GM23338 (cell line): ENCODE measurements at regions not wholly inside any gene's neighbourhood (a gene's known extent, or its start where the extent isn't known, plus 50 kb on each side); places are given as distances from the start of the nearest gene placed in this dataset.

Source experiments
- ATAC-seq: fragments of 200-7000 bp; cut with Tn5 transposase; 3 replicates; pipeline ENCODE4 v1.9.1; 2020
- DNase-seq: peaks from one replicate; pipeline ENCODE4 v3.0.0-alpha.2; 2015; ENCODE audit warnings: low spot score
- H2AFZ ChIP-seq: fragments of 200-600 bp; sonication (generic); 2 replicates; pipeline ENCODE4 v1.8.0; 2016; ENCODE audit warnings: antibody characterized with exemption, mild to moderate bottlenecking, moderate library complexity
- H3F3A ChIP-seq: fragments of 200-600 bp; sonication (generic); replicated peaks from 2 replicates; pipeline ENCODE4 v1.8.0; 2017; ENCODE audit warnings: antibody characterized with exemption, mixed run types, low read depth
- H3K27ac ChIP-seq: fragments of 200-600 bp; sonication (generic); 2 replicates; pipeline ENCODE4 v1.6.1; 2016; ENCODE audit warnings: low read depth
- H3K27me3 ChIP-seq: fragments of 200-600 bp; sonication (generic); 2 replicates; pipeline ENCODE4 v1.8.0; 2016; ENCODE audit warnings: mild to moderate bottlenecking, mixed run types, moderate library complexity; ENCODE audit not compliant: insufficient read depth
- H3K36me3 ChIP-seq: fragments of 200-600 bp; sonication (generic); 2 replicates; pipeline ENCODE4 v1.8.0; 2016; ENCODE audit warnings: mild to moderate bottlenecking; ENCODE audit not compliant: insufficient read depth
- H3K4me1 ChIP-seq: fragments of 200-600 bp; sonication (generic); 2 replicates; pipeline ENCODE4 v1.8.0; 2016; ENCODE audit warnings: mild to moderate bottlenecking, moderate library complexity; ENCODE audit not compliant: insufficient read depth
- H3K4me2 ChIP-seq: fragments of 200-600 bp; sonication (generic); 2 replicates; pipeline ENCODE4 v1.7.1; 2017; ENCODE audit warnings: mixed run types
- H3K4me3 ChIP-seq: fragments of 200-600 bp; sonication (generic); 2 replicates; pipeline ENCODE4 v1.6.1; 2016; ENCODE audit warnings: mixed run types
- H3K79me2 ChIP-seq: fragments of 200-600 bp; sonication (generic); replicated peaks from 2 replicates; pipeline ENCODE4 v1.8.0; 2017; ENCODE audit warnings: mild to moderate bottlenecking; ENCODE audit not compliant: insufficient read depth
- H3K9me2 ChIP-seq: fragments of 200-600 bp; sonication (generic); 2 replicates; pipeline ENCODE4 v1.8.0; 2017; ENCODE audit not compliant: insufficient read depth
- H4K20me1 ChIP-seq: fragments of 200-600 bp; sonication (generic); replicated peaks from 2 replicates; pipeline ENCODE4 v1.8.0; 2017; ENCODE audit warnings: mild to moderate bottlenecking; ENCODE audit not compliant: insufficient read depth
- H3K27ac Mint-ChIP-seq: 2 replicates; pipeline ENCODE4 v1.8.0; 2020; ENCODE audit warnings: inconsistent platforms, mild to moderate bottlenecking, moderate library complexity, mixed read lengths
- H3K27me3 Mint-ChIP-seq: 3 replicates; pipeline ENCODE4 v1.8.0; 2022; ENCODE audit warnings: low read depth, mild to moderate bottlenecking, moderate library complexity, mixed read lengths, inconsistent platforms; ENCODE audit not compliant: insufficient read depth, poor library complexity
- H3K36me3 Mint-ChIP-seq: 3 replicates; pipeline ENCODE4 v1.8.0; 2021; ENCODE audit warnings: low read depth, mild to moderate bottlenecking, inconsistent platforms, moderate library complexity, mixed read lengths
- H3K4me1 Mint-ChIP-seq: 3 replicates; pipeline ENCODE4 v1.8.0; 2020; ENCODE audit warnings: mild to moderate bottlenecking, inconsistent platforms, mixed read lengths
- H3K4me3 Mint-ChIP-seq: 3 replicates; pipeline ENCODE4 v1.8.0; 2021; ENCODE audit warnings: moderate library complexity, mild to moderate bottlenecking, inconsistent platforms, mixed read lengths
- H3K9me3 Mint-ChIP-seq: 3 replicates; pipeline ENCODE4 v1.8.0; 2020; ENCODE audit warnings: moderate library complexity, mild to moderate bottlenecking, inconsistent platforms, mixed read lengths
- EZH2 ChIP-seq: fragments of 200-600 bp; sonication (generic); IDR thresholded peaks from one replicate; pipeline ENCODE4 v1.8.0; 2017; ENCODE audit warnings: antibody characterized with exemption, mild to moderate bottlenecking, low read depth; ENCODE audit not compliant: unreplicated experiment
- EZH2phosphoT487 ChIP-seq: fragments of 200-600 bp; sonication (generic); IDR thresholded peaks from one replicate; pipeline ENCODE4 v1.8.1; 2018; ENCODE audit warnings: antibody characterized with exemption; ENCODE audit not compliant: unreplicated experiment
- ZNF331 ChIP-seq: fragments of 250-450 bp; sonication (Bioruptor Pico); IDR thresholded peaks from 2 replicates; pipeline ENCODE4 v1.5.0; 2020; ENCODE audit warnings: low read depth, mild to moderate bottlenecking, moderate library complexity
- TF ChIP-seq, protein P1 (sequence below), 2 experiments: fragments of 200-600 bp in 1 of 2; sonication (generic) in 1 of 2; conservative IDR thresholded peaks; 2 replicates each; pipeline versions ENCODE4 v1.5.1 to v1.6.1; 2016 to 2017; ENCODE audit warnings: antibody characterized with exemption in 2 of 2, low read depth in 2 of 2, mild to moderate bottlenecking in 2 of 2, moderate library complexity in 1 of 2
- TF ChIP-seq, protein P2 (sequence below): IDR thresholded peaks from one replicate; pipeline ENCODE4 v1.6.1; 2018; ENCODE audit warnings: antibody characterized with exemption; ENCODE audit not compliant: unreplicated experiment
- TF ChIP-seq, protein P3 (sequence below): IDR thresholded peaks from 2 replicates; pipeline ENCODE4 v1.6.1; 2016; ENCODE audit warnings: antibody characterized with exemption
- TF ChIP-seq, protein P4 (sequence below): fragments of 250-450 bp; sonication (Bioruptor Pico); IDR thresholded peaks from 2 replicates; pipeline ENCODE4 v1.5.0; 2020; ENCODE audit warnings: mild to moderate bottlenecking, moderate library complexity

DNA sequence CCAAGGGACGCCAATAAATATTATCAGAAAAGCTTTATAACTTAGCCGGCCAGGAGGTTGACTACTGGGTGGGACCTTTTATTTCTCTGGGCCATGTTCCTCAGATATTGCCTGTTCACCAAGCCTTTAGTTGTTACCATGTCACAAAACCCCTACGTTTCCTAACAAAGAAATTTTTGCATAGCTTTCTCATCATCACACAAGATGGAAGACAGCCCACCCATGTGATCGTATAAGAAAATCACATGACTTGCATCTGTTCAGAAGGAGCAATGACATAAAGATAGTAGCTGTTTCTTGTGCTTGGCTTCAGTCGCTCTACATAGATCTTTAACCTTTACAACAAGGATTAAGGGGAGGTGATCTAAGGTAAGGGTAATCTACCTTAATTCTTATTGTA, 88.9 kb upstream of the NGF start:
- no peaks in the 10 kb centered on the region for H3K9me3 Mint-ChIP-seq
- no peak overlapping the region for H3K4me2 ChIP-seq
- TF ChIP-seq, protein P1, sequence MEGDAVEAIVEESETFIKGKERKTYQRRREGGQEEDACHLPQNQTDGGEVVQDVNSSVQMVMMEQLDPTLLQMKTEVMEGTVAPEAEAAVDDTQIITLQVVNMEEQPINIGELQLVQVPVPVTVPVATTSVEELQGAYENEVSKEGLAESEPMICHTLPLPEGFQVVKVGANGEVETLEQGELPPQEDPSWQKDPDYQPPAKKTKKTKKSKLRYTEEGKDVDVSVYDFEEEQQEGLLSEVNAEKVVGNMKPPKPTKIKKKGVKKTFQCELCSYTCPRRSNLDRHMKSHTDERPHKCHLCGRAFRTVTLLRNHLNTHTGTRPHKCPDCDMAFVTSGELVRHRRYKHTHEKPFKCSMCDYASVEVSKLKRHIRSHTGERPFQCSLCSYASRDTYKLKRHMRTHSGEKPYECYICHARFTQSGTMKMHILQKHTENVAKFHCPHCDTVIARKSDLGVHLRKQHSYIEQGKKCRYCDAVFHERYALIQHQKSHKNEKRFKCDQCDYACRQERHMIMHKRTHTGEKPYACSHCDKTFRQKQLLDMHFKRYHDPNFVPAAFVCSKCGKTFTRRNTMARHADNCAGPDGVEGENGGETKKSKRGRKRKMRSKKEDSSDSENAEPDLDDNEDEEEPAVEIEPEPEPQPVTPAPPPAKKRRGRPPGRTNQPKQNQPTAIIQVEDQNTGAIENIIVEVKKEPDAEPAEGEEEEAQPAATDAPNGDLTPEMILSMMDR (conservative IDR thresholded peaks at IDR 0.05; ENCODE audit: low read depth in 2 of 2): no peak
- TF ChIP-seq, protein P2, sequence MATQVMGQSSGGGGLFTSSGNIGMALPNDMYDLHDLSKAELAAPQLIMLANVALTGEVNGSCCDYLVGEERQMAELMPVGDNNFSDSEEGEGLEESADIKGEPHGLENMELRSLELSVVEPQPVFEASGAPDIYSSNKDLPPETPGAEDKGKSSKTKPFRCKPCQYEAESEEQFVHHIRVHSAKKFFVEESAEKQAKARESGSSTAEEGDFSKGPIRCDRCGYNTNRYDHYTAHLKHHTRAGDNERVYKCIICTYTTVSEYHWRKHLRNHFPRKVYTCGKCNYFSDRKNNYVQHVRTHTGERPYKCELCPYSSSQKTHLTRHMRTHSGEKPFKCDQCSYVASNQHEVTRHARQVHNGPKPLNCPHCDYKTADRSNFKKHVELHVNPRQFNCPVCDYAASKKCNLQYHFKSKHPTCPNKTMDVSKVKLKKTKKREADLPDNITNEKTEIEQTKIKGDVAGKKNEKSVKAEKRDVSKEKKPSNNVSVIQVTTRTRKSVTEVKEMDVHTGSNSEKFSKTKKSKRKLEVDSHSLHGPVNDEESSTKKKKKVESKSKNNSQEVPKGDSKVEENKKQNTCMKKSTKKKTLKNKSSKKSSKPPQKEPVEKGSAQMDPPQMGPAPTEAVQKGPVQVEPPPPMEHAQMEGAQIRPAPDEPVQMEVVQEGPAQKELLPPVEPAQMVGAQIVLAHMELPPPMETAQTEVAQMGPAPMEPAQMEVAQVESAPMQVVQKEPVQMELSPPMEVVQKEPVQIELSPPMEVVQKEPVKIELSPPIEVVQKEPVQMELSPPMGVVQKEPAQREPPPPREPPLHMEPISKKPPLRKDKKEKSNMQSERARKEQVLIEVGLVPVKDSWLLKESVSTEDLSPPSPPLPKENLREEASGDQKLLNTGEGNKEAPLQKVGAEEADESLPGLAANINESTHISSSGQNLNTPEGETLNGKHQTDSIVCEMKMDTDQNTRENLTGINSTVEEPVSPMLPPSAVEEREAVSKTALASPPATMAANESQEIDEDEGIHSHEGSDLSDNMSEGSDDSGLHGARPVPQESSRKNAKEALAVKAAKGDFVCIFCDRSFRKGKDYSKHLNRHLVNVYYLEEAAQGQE: no peak
- TF ChIP-seq ZNF331 (CRISPR knock-in tag): no peak
- TF ChIP-seq, protein P3, sequence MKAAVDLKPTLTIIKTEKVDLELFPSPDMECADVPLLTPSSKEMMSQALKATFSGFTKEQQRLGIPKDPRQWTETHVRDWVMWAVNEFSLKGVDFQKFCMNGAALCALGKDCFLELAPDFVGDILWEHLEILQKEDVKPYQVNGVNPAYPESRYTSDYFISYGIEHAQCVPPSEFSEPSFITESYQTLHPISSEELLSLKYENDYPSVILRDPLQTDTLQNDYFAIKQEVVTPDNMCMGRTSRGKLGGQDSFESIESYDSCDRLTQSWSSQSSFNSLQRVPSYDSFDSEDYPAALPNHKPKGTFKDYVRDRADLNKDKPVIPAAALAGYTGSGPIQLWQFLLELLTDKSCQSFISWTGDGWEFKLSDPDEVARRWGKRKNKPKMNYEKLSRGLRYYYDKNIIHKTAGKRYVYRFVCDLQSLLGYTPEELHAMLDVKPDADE: no peak
- no peak for TF ChIP-seq EZH2phosphoT487
- TF ChIP-seq EZH2: no peak
- TF ChIP-seq, protein P4, sequence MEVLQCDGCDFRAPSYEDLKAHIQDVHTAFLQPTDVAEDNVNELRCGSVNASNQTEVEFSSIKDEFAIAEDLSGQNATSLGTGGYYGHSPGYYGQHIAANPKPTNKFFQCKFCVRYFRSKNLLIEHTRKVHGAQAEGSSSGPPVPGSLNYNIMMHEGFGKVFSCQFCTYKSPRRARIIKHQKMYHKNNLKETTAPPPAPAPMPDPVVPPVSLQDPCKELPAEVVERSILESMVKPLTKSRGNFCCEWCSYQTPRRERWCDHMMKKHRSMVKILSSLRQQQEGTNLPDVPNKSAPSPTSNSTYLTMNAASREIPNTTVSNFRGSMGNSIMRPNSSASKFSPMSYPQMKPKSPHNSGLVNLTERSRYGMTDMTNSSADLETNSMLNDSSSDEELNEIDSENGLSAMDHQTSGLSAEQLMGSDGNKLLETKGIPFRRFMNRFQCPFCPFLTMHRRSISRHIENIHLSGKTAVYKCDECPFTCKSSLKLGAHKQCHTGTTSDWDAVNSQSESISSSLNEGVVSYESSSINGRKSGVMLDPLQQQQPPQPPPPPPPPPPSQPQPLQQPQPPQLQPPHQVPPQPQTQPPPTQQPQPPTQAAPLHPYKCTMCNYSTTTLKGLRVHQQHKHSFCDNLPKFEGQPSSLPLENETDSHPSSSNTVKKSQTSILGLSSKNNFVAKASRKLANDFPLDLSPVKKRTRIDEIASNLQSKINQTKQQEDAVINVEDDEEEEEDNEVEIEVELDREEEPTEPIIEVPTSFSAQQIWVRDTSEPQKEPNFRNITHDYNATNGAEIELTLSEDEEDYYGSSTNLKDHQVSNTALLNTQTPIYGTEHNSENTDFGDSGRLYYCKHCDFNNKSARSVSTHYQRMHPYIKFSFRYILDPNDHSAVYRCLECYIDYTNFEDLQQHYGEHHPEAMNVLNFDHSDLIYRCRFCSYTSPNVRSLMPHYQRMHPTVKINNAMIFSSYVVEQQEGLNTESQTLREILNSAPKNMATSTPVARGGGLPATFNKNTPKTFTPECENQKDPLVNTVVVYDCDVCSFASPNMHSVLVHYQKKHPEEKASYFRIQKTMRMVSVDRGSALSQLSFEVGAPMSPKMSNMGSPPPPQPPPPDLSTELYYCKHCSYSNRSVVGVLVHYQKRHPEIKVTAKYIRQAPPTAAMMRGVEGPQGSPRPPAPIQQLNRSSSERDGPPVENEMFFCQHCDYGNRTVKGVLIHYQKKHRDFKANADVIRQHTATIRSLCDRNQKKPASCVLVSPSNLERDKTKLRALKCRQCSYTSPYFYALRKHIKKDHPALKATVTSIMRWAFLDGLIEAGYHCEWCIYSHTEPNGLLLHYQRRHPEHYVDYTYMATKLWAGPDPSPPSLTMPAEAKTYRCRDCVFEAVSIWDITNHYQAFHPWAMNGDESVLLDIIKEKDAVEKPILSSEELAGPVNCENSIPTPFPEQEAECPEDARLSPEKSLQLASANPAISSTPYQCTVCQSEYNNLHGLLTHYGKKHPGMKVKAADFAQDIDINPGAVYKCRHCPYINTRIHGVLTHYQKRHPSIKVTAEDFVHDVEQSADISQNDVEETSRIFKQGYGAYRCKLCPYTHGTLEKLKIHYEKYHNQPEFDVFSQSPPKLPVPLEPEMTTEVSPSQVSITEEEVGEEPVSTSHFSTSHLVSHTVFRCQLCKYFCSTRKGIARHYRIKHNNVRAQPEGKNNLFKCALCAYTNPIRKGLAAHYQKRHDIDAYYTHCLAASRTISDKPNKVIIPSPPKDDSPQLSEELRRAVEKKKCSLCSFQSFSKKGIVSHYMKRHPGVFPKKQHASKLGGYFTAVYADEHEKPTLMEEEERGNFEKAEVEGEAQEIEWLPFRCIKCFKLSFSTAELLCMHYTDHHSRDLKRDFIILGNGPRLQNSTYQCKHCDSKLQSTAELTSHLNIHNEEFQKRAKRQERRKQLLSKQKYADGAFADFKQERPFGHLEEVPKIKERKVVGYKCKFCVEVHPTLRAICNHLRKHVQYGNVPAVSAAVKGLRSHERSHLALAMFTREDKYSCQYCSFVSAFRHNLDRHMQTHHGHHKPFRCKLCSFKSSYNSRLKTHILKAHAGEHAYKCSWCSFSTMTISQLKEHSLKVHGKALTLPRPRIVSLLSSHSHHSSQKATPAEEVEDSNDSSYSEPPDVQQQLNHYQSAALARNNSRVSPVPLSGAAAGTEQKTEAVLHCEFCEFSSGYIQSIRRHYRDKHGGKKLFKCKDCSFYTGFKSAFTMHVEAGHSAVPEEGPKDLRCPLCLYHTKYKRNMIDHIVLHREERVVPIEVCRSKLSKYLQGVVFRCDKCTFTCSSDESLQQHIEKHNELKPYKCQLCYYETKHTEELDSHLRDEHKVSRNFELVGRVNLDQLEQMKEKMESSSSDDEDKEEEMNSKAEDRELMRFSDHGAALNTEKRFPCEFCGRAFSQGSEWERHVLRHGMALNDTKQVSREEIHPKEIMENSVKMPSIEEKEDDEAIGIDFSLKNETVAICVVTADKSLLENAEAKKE (CRISPR knock-in tag): no peak
- no peak overlapping the region for H3K27ac Mint-ChIP-seq
- peaks cover 18% of the 10 kb centered on the region; the same call in 1 of the 2 replicates for H3K9me2 ChIP-seq
- H3K4me1 ChIP-seq: no peaks in the 10 kb centered on the region
- no peaks in the 10 kb centered on the region for H3K27me3 ChIP-seq
- DNase-seq: no peak
- no peaks in the 10 kb centered on the region for H3K36me3 Mint-ChIP-seq
- no peak overlapping the region for H3K4me3 ChIP-seq
- no peak for ATAC-seq
- H3F3A ChIP-seq: no peaks in the 10 kb centered on the region
- H4K20me1 ChIP-seq: no peaks in the 10 kb centered on the region
- no peaks in the 10 kb centered on the region for H3K36me3 ChIP-seq
- H3K79me2 ChIP-seq: no peaks in the 10 kb centered on the region
- H3K27me3 Mint-ChIP-seq: no peaks in the 10 kb centered on the region
- peaks cover 4% of the 10 kb centered on the region; the same call in 1 of the 3 replicates for H3K4me1 Mint-ChIP-seq
- H3K4me3 Mint-ChIP-seq: no peak overlapping the region
- no peak overlapping the region for H3K27ac ChIP-seq
- H2AFZ ChIP-seq: no peak overlapping the region
